ENCODE measurements at regions not wholly inside any gene's neighbourhood (a gene's known extent, or its start where the extent isn't known, plus 50 kb on each side); places are given as distances from the start of the nearest gene placed in this dataset.

- TF ChIP-seq ZNF580 (tag by site-specific recombination; IDR thresholded peaks at IDR 0.05) (no peak), ZNF423 (tag by site-specific recombination; IDR thresholded peaks at IDR 0.05) (no peak)
Observed at GRCh38 chrX:45773572-45773971, 572.9 kb upstream of the DIPK2B start (continued).

DNA sequence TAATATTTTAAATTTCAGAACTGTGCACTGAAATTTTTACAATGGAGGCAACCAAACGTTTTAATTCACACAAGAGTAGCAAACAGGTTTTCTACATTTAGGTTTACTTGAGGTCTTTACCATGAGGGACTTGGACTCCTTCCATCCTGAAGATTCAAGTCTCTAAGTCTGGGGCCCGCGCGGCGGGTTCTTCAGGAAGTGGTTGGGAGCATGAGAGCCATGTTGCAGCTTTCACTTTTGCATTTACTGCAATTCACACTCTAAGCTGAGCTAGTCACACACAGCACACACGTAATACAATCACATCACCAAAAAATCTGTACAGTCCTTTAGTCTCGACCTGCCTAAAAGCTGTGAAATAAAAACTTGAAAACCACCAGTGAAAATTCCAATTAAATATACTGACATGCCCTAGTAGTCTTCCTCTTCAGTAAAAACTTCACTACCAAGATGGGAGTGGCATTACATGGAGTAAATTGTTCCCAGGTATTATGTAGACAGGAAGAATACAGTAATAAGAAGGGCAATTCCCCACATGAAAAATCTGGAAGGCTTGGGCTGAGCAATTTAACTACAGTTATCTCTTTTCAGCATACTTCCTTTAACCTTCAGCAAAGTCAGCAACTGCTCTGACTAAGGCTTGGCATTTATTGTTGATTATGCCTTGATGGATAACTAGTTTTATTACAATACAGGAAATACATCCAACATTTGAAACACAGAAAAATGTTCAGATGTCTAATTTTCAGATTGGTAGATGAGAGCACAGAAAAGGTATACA lies 571.1 kb upstream of the DIPK2B start:
- Histone ChIP-seq H3K4me1 (ENCODE audit: control insufficient read depth, insufficient read depth, low read length) (peaks cover 3% of the 10 kb centered on the region; the same call in 1 of the 2 replicates), H3K4me3 (ENCODE audit: low read depth, low read length) (no peak overlapping the region; the same call in 1 of the 2 replicates), H3K9me3 (ENCODE audit: control insufficient read depth, insufficient read depth, low read depth, low read length) (no peaks in the 10 kb centered on the region), H3K36me3 (ENCODE audit: control insufficient read depth in 2 of 2, insufficient read depth in 1 of 2, low read length in 2 of 2) (peaks cover 0 to 13% of the 10 kb centered on the region in 2 experiments; a peak in 1 of 3 replicates), H3K27ac (ENCODE audit: extremely low read depth, low read depth, low read length) (no peak overlapping the region)
- no peak for TF ChIP-seq MYNN (tag by site-specific recombination; IDR thresholded peaks at IDR 0.05; ENCODE audit: borderline replicate concordance)
- TF ChIP-seq ZNF132 (tag by site-specific recombination; IDR thresholded peaks at IDR 0.05; ENCODE audit: borderline replicate concordance): no peak
- TF ChIP-seq ZNF76 (tag by site-specific recombination; IDR thresholded peaks at IDR 0.05; ENCODE audit: borderline replicate concordance, low read depth): no peak
- 0 out of 2 replicates have a peak, but pooled peaks have one; percentile 6 for TF ChIP-seq TRIM28 (IDR thresholded peaks at IDR 0.05; ENCODE audit: borderline replicate concordance, low read length)
- no peak for TF ChIP-seq ZSCAN18 (tag by site-specific recombination; IDR thresholded peaks at IDR 0.05)
- TF ChIP-seq ZBTB6 (tag by site-specific recombination; IDR thresholded peaks at IDR 0.05): no peak
- POLR2A ChIA-PET: no interaction called here
- CTCF ChIA-PET: interaction anchor here (1.9 kb wide), 1 partner anchor 10 kb away, joined by 4 read pairs; no protein-coding TSS in a partner anchor

DNA sequence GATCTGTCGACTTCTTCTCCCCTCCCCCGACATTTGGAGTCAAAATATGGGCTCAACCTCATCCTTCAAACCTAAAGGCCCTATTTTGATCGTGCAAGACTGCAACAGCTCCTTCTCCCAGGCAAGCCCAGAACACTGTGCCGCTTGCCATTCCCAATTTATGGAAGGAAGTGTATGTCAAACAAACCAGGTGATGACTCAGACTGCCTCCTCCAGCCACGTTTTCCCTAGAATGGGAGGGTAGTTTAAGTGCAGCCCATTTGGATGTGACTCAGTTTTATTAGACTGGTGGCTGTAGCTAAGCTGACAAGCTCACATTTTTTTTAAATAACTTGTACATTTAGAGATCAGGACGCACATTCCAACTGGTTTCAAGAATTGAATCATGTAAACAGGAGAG lies 570.4 kb upstream of the DIPK2B start:
- Histone ChIP-seq H3K27ac (ENCODE audit: extremely low read depth, low read depth, low read length) (no peak overlapping the region; the same call in 1 of the 2 replicates), H3K4me1 (ENCODE audit: control insufficient read depth, insufficient read depth, low read length) (peaks cover 3% of the 10 kb centered on the region; the same call in 1 of the 2 replicates)
- CTCF ChIA-PET: interaction anchor here (0.5 to 1.9 kb wide), 2 partner anchors 11 to 673 kb away, joined by 3 to 4 read pairs; no protein-coding TSS in a partner anchor

More for the DNA sequence above, 570.4 kb upstream of the DIPK2B start:
- POLR2A ChIA-PET: no interaction called here
- Histone ChIP-seq H3K36me3 (ENCODE audit: control insufficient read depth in 2 of 2, insufficient read depth in 1 of 2, low read length in 2 of 2) (peaks cover 0 to 13% of the 10 kb centered on the region in 2 experiments; a peak in 1 of 3 replicates), H3K9me3 (ENCODE audit: control insufficient read depth, insufficient read depth, low read depth, low read length) (no peaks in the 10 kb centered on the region), H3K4me3 (ENCODE audit: low read depth, low read length) (peak overlapping the region; percentile 28)
- TF ChIP-seq ZXDB (tag by site-specific recombination; IDR thresholded peaks at IDR 0.05) (peak; percentile 21; the same call in 1 of the 2 replicates), ZBTB21 (tag by site-specific recombination; IDR thresholded peaks at IDR 0.05) (no peak), ZIC2 (tag by site-specific recombination; IDR thresholded peaks at IDR 0.05) (no peak), ZNF211 (tag by site-specific recombination; IDR thresholded peaks at IDR 0.05; ENCODE audit: low read depth) (no peak), ZNF48 (tag by site-specific recombination; IDR thresholded peaks at IDR 0.05) (no peak), ZNF629 (tag by site-specific recombination; IDR thresholded peaks at IDR 0.05) (peak; percentile 56; the same call in 1 of the 2 replicates), KLF16 (tag by site-specific recombination; IDR thresholded peaks at IDR 0.05) (no peak), ZNF660 (tag by site-specific recombination; IDR thresholded peaks at IDR 0.05) (peak; percentile 35; the same call in 1 of the 2 replicates), ZNF426 (tag by site-specific recombination; IDR thresholded peaks at IDR 0.05) (no peak), TRIM28 (IDR thresholded peaks at IDR 0.05; ENCODE audit: borderline replicate concordance, low read length) (peak; percentile 55; the same call in 1 of the 2 replicates)
- TF ChIP-seq, protein P1, sequence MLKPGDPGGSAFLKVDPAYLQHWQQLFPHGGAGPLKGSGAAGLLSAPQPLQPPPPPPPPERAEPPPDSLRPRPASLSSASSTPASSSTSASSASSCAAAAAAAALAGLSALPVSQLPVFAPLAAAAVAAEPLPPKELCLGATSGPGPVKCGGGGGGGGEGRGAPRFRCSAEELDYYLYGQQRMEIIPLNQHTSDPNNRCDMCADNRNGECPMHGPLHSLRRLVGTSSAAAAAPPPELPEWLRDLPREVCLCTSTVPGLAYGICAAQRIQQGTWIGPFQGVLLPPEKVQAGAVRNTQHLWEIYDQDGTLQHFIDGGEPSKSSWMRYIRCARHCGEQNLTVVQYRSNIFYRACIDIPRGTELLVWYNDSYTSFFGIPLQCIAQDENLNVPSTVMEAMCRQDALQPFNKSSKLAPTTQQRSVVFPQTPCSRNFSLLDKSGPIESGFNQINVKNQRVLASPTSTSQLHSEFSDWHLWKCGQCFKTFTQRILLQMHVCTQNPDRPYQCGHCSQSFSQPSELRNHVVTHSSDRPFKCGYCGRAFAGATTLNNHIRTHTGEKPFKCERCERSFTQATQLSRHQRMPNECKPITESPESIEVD (tag by site-specific recombination; IDR thresholded peaks at IDR 0.05): 0 out of 2 replicates have a peak, but pooled peaks have one; percentile 14

All from HEK293 (cell line).